H9 (cell line): ENCODE measurements at regions not wholly inside any gene's neighbourhood (a gene's known extent, or its start where the extent isn't known, plus 50 kb on each side); places are given as distances from the start of the nearest gene placed in this dataset.

Experiments
- DNase-seq: peaks from one replicate; pipeline ENCODE4 v3.0.0-alpha.2; 2017
- H2AFZ ChIP-seq: one replicate; pipeline ENCODE4 v1.6.1; 2013; ENCODE audit warnings: mild to moderate bottlenecking, low read length, control low read depth, moderate library complexity
- H2AK5ac ChIP-seq: 2 replicates; pipeline ENCODE4 v1.6.1; 2013; ENCODE audit warnings: low read length, control low read depth, mixed read lengths; ENCODE audit not compliant: insufficient read length
- H2BK120ac ChIP-seq: one replicate; pipeline ENCODE4 v1.6.1; 2013; ENCODE audit warnings: low read depth, mild to moderate bottlenecking, low read length, control low read depth, inconsistent platforms; ENCODE audit not compliant: poor library complexity, severe bottlenecking
- H2BK12ac ChIP-seq: 2 replicates; pipeline ENCODE4 v1.6.1; 2013; ENCODE audit warnings: low read length, control low read depth, mixed read lengths, low read depth; ENCODE audit not compliant: insufficient read length
- H2BK15ac ChIP-seq: 2 replicates; pipeline ENCODE4 v1.6.1; 2013; ENCODE audit warnings: low read depth, low read length, control low read depth
- H2BK20ac ChIP-seq: one replicate; pipeline ENCODE4 v1.6.1; 2013; ENCODE audit warnings: low read depth, mild to moderate bottlenecking, low read length, control low read depth, inconsistent platforms; ENCODE audit not compliant: poor library complexity, severe bottlenecking
- H2BK5ac ChIP-seq: 2 replicates; pipeline ENCODE4 v1.6.1; 2013; ENCODE audit warnings: low read length, control low read depth, mixed read lengths; ENCODE audit not compliant: insufficient read length
- H3K14ac ChIP-seq: 2 replicates; pipeline ENCODE4 v1.6.1; 2013; ENCODE audit warnings: low read length, control low read depth; ENCODE audit not compliant: insufficient read depth
- H3K18ac ChIP-seq: 2 replicates; pipeline ENCODE4 v1.6.1; 2013; ENCODE audit warnings: low read depth, mild to moderate bottlenecking, mixed read lengths, low read length, control low read depth; ENCODE audit not compliant: insufficient read length
- H3K23ac ChIP-seq: 2 replicates; pipeline ENCODE4 v1.6.1; 2013; ENCODE audit warnings: low read length, control low read depth, mixed read lengths, low read depth; ENCODE audit not compliant: insufficient read length
- H3K23me2 ChIP-seq: 2 replicates; pipeline ENCODE4 v1.6.1; 2013; ENCODE audit warnings: low read depth, mild to moderate bottlenecking, mixed read lengths, low read length, control low read depth; ENCODE audit not compliant: insufficient read length, poor library complexity, severe bottlenecking
- H3K27ac ChIP-seq: 2 replicates; pipeline ENCODE4 v1.5.1; 2013; ENCODE audit warnings: low read length, control low read depth, mixed read lengths, low read depth; ENCODE audit not compliant: insufficient read length
- H3K27me3 ChIP-seq: 2 replicates; pipeline ENCODE4 v1.6.1; 2013; ENCODE audit warnings: low read length, control low read depth, inconsistent platforms; ENCODE audit not compliant: insufficient read depth
- H3K4ac ChIP-seq: 2 replicates; pipeline ENCODE4 v1.6.1; 2013; ENCODE audit warnings: low read depth, mild to moderate bottlenecking, control low read depth, inconsistent platforms, low read length, moderate library complexity
- H3K4me1 ChIP-seq: 2 replicates; pipeline ENCODE4 v1.6.1; 2013; ENCODE audit warnings: low read length, control low read depth, inconsistent platforms; ENCODE audit not compliant: insufficient read depth
- H3K4me2 ChIP-seq: 2 replicates; pipeline ENCODE4 v1.6.1; 2013; ENCODE audit warnings: low read length, control low read depth, mixed read lengths; ENCODE audit not compliant: insufficient read length, insufficient read depth
- H3K56ac ChIP-seq: 2 replicates; pipeline ENCODE4 v1.6.1; 2013; ENCODE audit warnings: low read depth, mild to moderate bottlenecking, mixed read lengths, low read length, control low read depth; ENCODE audit not compliant: insufficient read length
- H3K79me1 ChIP-seq: 2 replicates; pipeline ENCODE4 v1.6.1; 2013; ENCODE audit warnings: low read depth, mild to moderate bottlenecking, moderate library complexity, low read length, control low read depth, inconsistent platforms; ENCODE audit not compliant: insufficient read depth, poor library complexity, severe bottlenecking
- H3K79me2 ChIP-seq: 2 replicates; pipeline ENCODE4 v1.6.1; 2013; ENCODE audit warnings: low read length, control low read depth, inconsistent platforms; ENCODE audit not compliant: insufficient read depth
- H3K9ac ChIP-seq: 2 replicates; pipeline ENCODE4 v1.6.1; 2013; ENCODE audit warnings: low read length, control low read depth, mixed read lengths; ENCODE audit not compliant: insufficient read length; ENCODE audit errors: extremely low read depth
- H3K9me3 ChIP-seq: one replicate; pipeline ENCODE4 v1.6.1; 2013; ENCODE audit warnings: low read depth, low read length, inconsistent platforms; ENCODE audit not compliant: control insufficient read depth
- H3T11ph ChIP-seq: one replicate; pipeline ENCODE4 v1.6.1; 2013; ENCODE audit warnings: mild to moderate bottlenecking, low read length, control low read depth, inconsistent platforms
- H4K20me1 ChIP-seq: one replicate; pipeline ENCODE4 v1.6.1; 2013; ENCODE audit not compliant: control insufficient read depth, insufficient read length, insufficient read depth
- H4K5ac ChIP-seq: 2 replicates; pipeline ENCODE4 v1.6.1; 2013; ENCODE audit warnings: low read depth, mild to moderate bottlenecking, mixed read lengths, low read length, control low read depth; ENCODE audit not compliant: insufficient read length
- H4K8ac ChIP-seq: replicated peaks from 2 replicates; pipeline ENCODE4 v1.6.1; 2013; ENCODE audit warnings: low read length, control low read depth, mixed read lengths, low read depth; ENCODE audit not compliant: insufficient read length
- H4K91ac ChIP-seq: 2 replicates; pipeline ENCODE4 v1.6.1; 2013; ENCODE audit warnings: low read depth, mild to moderate bottlenecking, moderate library complexity, mixed read lengths, low read length, control low read depth; ENCODE audit not compliant: insufficient read length
- H3K27ac Mint-ChIP-seq, 3 experiments: 2 replicates in 2 of 3; 3 replicates in 1 of 3; pipeline ENCODE4 v1.8.0; 2020 to 2021; ENCODE audit warnings: mixed read lengths in 3 of 3, mild to moderate bottlenecking in 1 of 3, moderate library complexity in 1 of 3
- H3K27me3 Mint-ChIP-seq: 2 replicates; pipeline ENCODE4 v1.8.0; 2021; ENCODE audit warnings: low read depth, mild to moderate bottlenecking, moderate library complexity, mixed read lengths
- H3K36me3 Mint-ChIP-seq, 3 experiments: 2 replicates in 2 of 3; 3 replicates in 1 of 3; pipeline ENCODE4 v1.8.0; 2020 to 2021; ENCODE audit warnings: low read depth in 3 of 3, mixed read lengths in 3 of 3; ENCODE audit not compliant: insufficient read depth in 1 of 3
- H3K4me1 Mint-ChIP-seq, 2 experiments: 2 replicates each; pipeline ENCODE4 v1.8.0; 2020; ENCODE audit warnings: mixed read lengths in 2 of 2
- H3K4me3 Mint-ChIP-seq, 2 experiments: 2 replicates in 1 of 2; 3 replicates in 1 of 2; pipeline ENCODE4 v1.8.0; 2020 to 2021; ENCODE audit warnings: mild to moderate bottlenecking in 2 of 2, mixed read lengths in 2 of 2, moderate library complexity in 1 of 2
- H3K9me3 Mint-ChIP-seq, 2 experiments: 2 replicates in 1 of 2; 3 replicates in 1 of 2; pipeline ENCODE4 v1.8.0; 2020; ENCODE audit warnings: mild to moderate bottlenecking in 2 of 2, mixed read lengths in 2 of 2, moderate library complexity in 1 of 2
- CTCF ChIP-seq: fragments of 200-600 bp; sonication (generic); conservative IDR thresholded peaks from 3 replicates; pipeline ENCODE4 v1.8.0; 2021; ENCODE audit warnings: antibody characterized with exemption, mild to moderate bottlenecking
- WGBS: extraction: QIAGEN DNeasy Blood & Tissue Kit; methylation state at CpG from one replicate; pipeline ENCODE4 v1.1.7; 2013; ENCODE audit warnings: missing lambda C conversion rate, low lambda C conversion rate, mixed read lengths; ENCODE audit not compliant: insufficient read length; ENCODE audit errors: extremely low coverage; 5-methylcytosine and 5-hydroxymethylcytosine counted together

GRCh38 chr10:8283166-8283905 lies 228.8 kb downstream of the GATA3 start:
- no peak overlapping the region for H3K4ac ChIP-seq
- no peak overlapping the region for H4K91ac ChIP-seq
- no peak overlapping the region for H3K27ac ChIP-seq
- H4K20me1 ChIP-seq: no peaks in the 10 kb centered on the region
- no peak overlapping the region for H3K9ac ChIP-seq
- H3K56ac ChIP-seq: no peak overlapping the region
- H3K4me2 ChIP-seq: no peak overlapping the region
- H3K18ac ChIP-seq: no peak overlapping the region
- TF ChIP-seq CTCF: no peak
- no peaks in the 10 kb centered on the region for H3K4me1 ChIP-seq
- Mint-ChIP-seq H3K27ac (no peak overlapping the region), H3K27me3 (peaks cover 3% of the 10 kb centered on the region; the same call in 1 of the 2 replicates), H3K4me1 (peaks cover 0 to 11% of the 10 kb centered on the region in 2 experiments; a peak in 2 of 4 replicates), H3K9me3 (no peaks in the 10 kb centered on the region), H3K36me3 (no peaks in the 10 kb centered on the region), H3K4me3 (no peak overlapping the region)
- no peaks in the 10 kb centered on the region for H3K79me2 ChIP-seq
- WGBS: no CpG with 5 or more reads among the region's 7 CpGs
- no peak overlapping the region for H2AFZ ChIP-seq
- H3K27me3 ChIP-seq: no peaks in the 10 kb centered on the region
- H3K79me1 ChIP-seq: no peaks in the 10 kb centered on the region
- no peak overlapping the region for H2BK5ac ChIP-seq
- no peak overlapping the region for H4K5ac ChIP-seq
- H3K23me2 ChIP-seq: no peaks in the 10 kb centered on the region
- H3K9me3 ChIP-seq: no peaks in the 10 kb centered on the region
- no peak overlapping the region for H2BK12ac ChIP-seq
- no peak overlapping the region for H3T11ph ChIP-seq
- no peak overlapping the region for H2BK15ac ChIP-seq
- H3K23ac ChIP-seq: no peak overlapping the region
- H2BK20ac ChIP-seq: no peak overlapping the region
- no peak overlapping the region for H2BK120ac ChIP-seq
- no peak for DNase-seq
- no peak overlapping the region for H4K8ac ChIP-seq
- H2AK5ac ChIP-seq: no peak overlapping the region
- H3K14ac ChIP-seq: no peak overlapping the region
